Breast epithelium (tissue), 4 donors: ENCODE measurements at regions not wholly inside any gene's neighbourhood (a gene's known extent, or its start where the extent isn't known, plus 50 kb on each side); places are given as distances from the start of the nearest gene placed in this dataset.

Experiments
- DNase-seq, 2 donors: peaks; one replicate each; pipeline ENCODE4 v3.0.0-alpha.2; 2019; ENCODE audit warnings: low spot score in 2 of 2
- H3K27ac ChIP-seq, 2 donors: fragments of 200-600 bp; sonication (generic) in 1 of 2; one replicate each; pipeline ENCODE4 v1.5.1; 2016 to 2019; ENCODE audit warnings: mild to moderate bottlenecking in 1 of 2
- H3K27me3 ChIP-seq, 2 donors: fragments of 200-600 bp; sonication (generic) in 1 of 2; one replicate each; pipeline versions ENCODE4 v1.5.1 to v1.6.0; 2017 to 2019; ENCODE audit warnings: control low read depth in 1 of 2, mild to moderate bottlenecking in 1 of 2
- H3K36me3 ChIP-seq: fragments of 200-600 bp; one replicate; pipeline ENCODE4 v1.5.1; 2019
- H3K4me1 ChIP-seq, 2 donors: fragments of 200-600 bp; sonication (generic); one replicate each; pipeline ENCODE4 v1.5.1; 2016 to 2019; ENCODE audit warnings: control low read depth in 1 of 2
- H3K4me3 ChIP-seq, 3 donors: fragments of 200-600 bp; sonication (generic); 1 replicate in 2 of 3; 2 replicates in 1 of 3; pipeline ENCODE4 v1.5.1; 2016 to 2019; ENCODE audit warnings: mild to moderate bottlenecking in 3 of 3, moderate library complexity in 2 of 3
- H3K9me3 ChIP-seq, 2 donors: fragments of 200-600 bp; sonication (generic) in 1 of 2; one replicate each; pipeline ENCODE4 v1.5.1; 2016 to 2019; ENCODE audit warnings: control low read depth in 1 of 2
- POLR2A ChIP-seq: fragments of 450-650 bp; IDR thresholded peaks from one replicate; pipeline ENCODE4 v1.6.1; 2016; ENCODE audit warnings: antibody characterized with exemption, mild to moderate bottlenecking, moderate library complexity
- POLR2AphosphoS5 ChIP-seq, 3 donors: sonication (generic); formaldehyde crosslinking; IDR thresholded peaks; one replicate each; pipeline ENCODE4 v1.6.1; 2017; ENCODE audit warnings: antibody characterized with exemption in 3 of 3
- intact Hi-C: fragments of 100-400 bp; cut with DNase I; formaldehyde crosslinking; loops from one replicate; pipeline ENCODE4 v1.15.1; 2023; ENCODE audit warnings: low total_unique reads
- TF ChIP-seq, protein P1 (sequence below), 3 donors: fragments of 450-650 bp; IDR thresholded peaks; one replicate each; pipeline ENCODE4 v1.5.1; 2016 to 2017; ENCODE audit warnings: antibody characterized with exemption in 3 of 3, mild to moderate bottlenecking in 3 of 3, moderate library complexity in 3 of 3

- no peak for DNase-seq
- no peaks in the 10 kb centered on the region for H3K4me1 ChIP-seq
- no peak overlapping the region for H3K4me3 ChIP-seq
- H3K9me3 ChIP-seq, result no peaks in the 10 kb centered on the region
- no peaks in the 10 kb centered on the region for H3K27me3 ChIP-seq
- TF ChIP-seq POLR2AphosphoS5 (IDR thresholded peaks at IDR 0.05) (no peak), POLR2A (no peak)
- TF ChIP-seq, protein P1, sequence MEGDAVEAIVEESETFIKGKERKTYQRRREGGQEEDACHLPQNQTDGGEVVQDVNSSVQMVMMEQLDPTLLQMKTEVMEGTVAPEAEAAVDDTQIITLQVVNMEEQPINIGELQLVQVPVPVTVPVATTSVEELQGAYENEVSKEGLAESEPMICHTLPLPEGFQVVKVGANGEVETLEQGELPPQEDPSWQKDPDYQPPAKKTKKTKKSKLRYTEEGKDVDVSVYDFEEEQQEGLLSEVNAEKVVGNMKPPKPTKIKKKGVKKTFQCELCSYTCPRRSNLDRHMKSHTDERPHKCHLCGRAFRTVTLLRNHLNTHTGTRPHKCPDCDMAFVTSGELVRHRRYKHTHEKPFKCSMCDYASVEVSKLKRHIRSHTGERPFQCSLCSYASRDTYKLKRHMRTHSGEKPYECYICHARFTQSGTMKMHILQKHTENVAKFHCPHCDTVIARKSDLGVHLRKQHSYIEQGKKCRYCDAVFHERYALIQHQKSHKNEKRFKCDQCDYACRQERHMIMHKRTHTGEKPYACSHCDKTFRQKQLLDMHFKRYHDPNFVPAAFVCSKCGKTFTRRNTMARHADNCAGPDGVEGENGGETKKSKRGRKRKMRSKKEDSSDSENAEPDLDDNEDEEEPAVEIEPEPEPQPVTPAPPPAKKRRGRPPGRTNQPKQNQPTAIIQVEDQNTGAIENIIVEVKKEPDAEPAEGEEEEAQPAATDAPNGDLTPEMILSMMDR (IDR thresholded peaks at IDR 0.05), result no peak
- intact Hi-C loops, result no loop called here
- H3K36me3 ChIP-seq, result no peaks in the 10 kb centered on the region
- no peak overlapping the region for H3K27ac ChIP-seq
Measured at GRCh38 chr6:140281767-140282166, 907.3 kb upstream of the CITED2 start.

DNA sequence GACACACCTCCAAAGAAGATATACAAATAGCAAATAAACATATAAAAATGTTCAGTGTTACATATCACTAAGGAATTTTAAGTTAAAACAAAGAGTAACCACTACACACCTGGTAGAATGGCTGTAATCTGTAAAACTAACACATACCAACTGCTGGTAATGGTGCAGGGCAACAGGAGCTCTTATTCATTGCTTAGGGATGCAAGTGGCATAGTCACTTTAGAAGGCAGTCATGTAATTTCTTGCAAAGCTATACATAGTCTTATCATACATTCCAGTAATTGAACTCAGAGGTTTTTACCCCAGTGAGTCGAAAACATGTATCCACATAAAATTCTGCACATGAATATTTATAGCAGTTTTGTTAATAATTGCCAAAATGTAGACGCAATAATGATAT is 906.8 kb upstream of the CITED2 start:
- H3K9me3 ChIP-seq, result no peaks in the 10 kb centered on the region
- no peak overlapping the region for H3K27ac ChIP-seq
- intact Hi-C loops, result no loop called here
- no peaks in the 10 kb centered on the region for H3K4me1 ChIP-seq
- H3K36me3 ChIP-seq, result no peaks in the 10 kb centered on the region
- no peak for DNase-seq
- no peaks in the 10 kb centered on the region for H3K27me3 ChIP-seq
- no peak overlapping the region for H3K4me3 ChIP-seq
- TF ChIP-seq POLR2AphosphoS5 (IDR thresholded peaks at IDR 0.05) (no peak), POLR2A (no peak)
- TF ChIP-seq, protein P1 (IDR thresholded peaks at IDR 0.05), result no peak

DNA sequence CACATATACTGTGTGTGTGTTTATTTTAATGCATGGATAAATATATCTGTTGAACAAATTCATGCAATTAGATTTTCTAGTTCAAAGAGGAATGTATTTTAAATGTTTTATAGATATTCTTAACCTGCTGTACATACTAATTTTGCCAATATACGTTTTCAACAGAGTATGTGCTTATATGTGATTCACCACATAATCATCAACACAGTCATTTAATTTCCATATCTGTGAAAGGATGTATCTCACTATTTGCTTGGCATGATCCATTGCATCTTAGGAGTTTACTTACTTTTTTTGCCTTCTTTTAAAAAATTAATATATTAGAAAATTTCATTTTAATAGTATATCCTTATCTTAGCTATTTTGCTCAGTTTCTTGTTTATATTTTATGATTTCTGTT is 902.3 kb upstream of the CITED2 start:
- H3K9me3 ChIP-seq, result no peaks in the 10 kb centered on the region
- H3K36me3 ChIP-seq, result no peaks in the 10 kb centered on the region
- H3K27me3 ChIP-seq, result no peaks in the 10 kb centered on the region
- TF ChIP-seq POLR2AphosphoS5 (IDR thresholded peaks at IDR 0.05) (no peak), POLR2A (no peak)
- TF ChIP-seq, protein P1 (IDR thresholded peaks at IDR 0.05), result no peak
- no peaks in the 10 kb centered on the region for H3K4me1 ChIP-seq
- H3K27ac ChIP-seq, result no peak overlapping the region
- no peak overlapping the region for H3K4me3 ChIP-seq
- intact Hi-C loops, result no loop called here
- no peak for DNase-seq

GRCh38 chr6:140276133-140276532 is 901.7 kb upstream of the CITED2 start:
- Histone ChIP-seq H3K4me3 (no peak overlapping the region), H3K27ac (no peak overlapping the region), H3K4me1 (no peaks in the 10 kb centered on the region), H3K9me3 (no peaks in the 10 kb centered on the region), H3K36me3 (no peaks in the 10 kb centered on the region), H3K27me3 (no peaks in the 10 kb centered on the region)
- DNase-seq, result no peak
- TF ChIP-seq POLR2A, result no peak
- TF ChIP-seq POLR2AphosphoS5 (IDR thresholded peaks at IDR 0.05), result no peak
- TF ChIP-seq, protein P1 (IDR thresholded peaks at IDR 0.05), result no peak
- intact Hi-C loops, result no loop called here

DNA sequence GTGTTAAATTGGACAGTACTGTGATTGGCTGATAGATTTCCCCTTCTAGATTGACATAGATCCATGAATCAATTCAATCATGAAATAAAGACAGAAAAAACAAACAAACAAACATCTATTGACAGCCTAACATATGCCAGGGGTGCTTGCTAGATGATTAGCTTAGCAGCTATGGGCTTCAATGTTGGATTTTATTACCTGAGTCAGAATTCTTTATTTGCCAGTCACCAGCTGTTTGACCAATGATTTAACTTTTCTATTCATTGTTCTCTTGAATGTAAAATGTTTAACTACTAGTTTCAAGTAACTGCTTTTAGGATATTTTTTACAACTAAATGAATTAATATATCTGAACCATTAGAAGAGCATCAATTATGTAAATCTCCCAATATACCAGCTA is 901.3 kb upstream of the CITED2 start:
- Histone ChIP-seq H3K27me3 (no peaks in the 10 kb centered on the region), H3K27ac (no peak overlapping the region), H3K4me3 (no peak overlapping the region), H3K36me3 (no peaks in the 10 kb centered on the region), H3K4me1 (no peaks in the 10 kb centered on the region), H3K9me3 (no peaks in the 10 kb centered on the region)
- intact Hi-C loops, result no loop called here
- TF ChIP-seq, protein P1 (IDR thresholded peaks at IDR 0.05), result no peak
- no peak for TF ChIP-seq POLR2A
- no peak for TF ChIP-seq POLR2AphosphoS5 (IDR thresholded peaks at IDR 0.05)
- no peak for DNase-seq
